HG03575 (cell line): ENCODE measurements at regions not wholly inside any gene's neighbourhood (a gene's known extent, or its start where the extent isn't known, plus 50 kb on each side); places are given as distances from the start of the nearest gene placed in this dataset.
"Not testable (repeated sequence)": the region's sequence is repeated elsewhere in the genome, so short reads cannot be mapped to it uniquely, and the experiment has no call there.

ENCODE experiments used
- ATAC-seq: cut with Tn5 transposase; IDR thresholded peaks from one replicate; pipeline ENCODE4 v1.9.1; 2021; ENCODE audit not compliant: unreplicated experiment, insufficient number of reproducible peaks, low FRiP score; ENCODE audit errors: extremely low read depth

- no peak for ATAC-seq
Observed at GRCh38 chr10:85444868-85445267, 921.7 kb downstream of the GRID1 start.

GRCh38 chr10:85445702-85446101 lies 920.9 kb downstream of the GRID1 start:
- ATAC-seq = no peak

- ATAC-seq = no peak
Observed at GRCh38 chr10:85446827-85447226, 919.8 kb downstream of the GRID1 start.

- ATAC-seq = no peak
Observed at GRCh38 chr10:85447690-85448089, 918.9 kb downstream of the GRID1 start.

- ATAC-seq = no peak
Observed at GRCh38 chr10:85448716-85449115, 917.9 kb downstream of the GRID1 start.

GRCh38 chr10:85454386-85454785 lies 912.2 kb downstream of the GRID1 start:
- no peak for ATAC-seq

GRCh38 chr10:85457191-85457590 lies 909.4 kb downstream of the GRID1 start:
- no peak for ATAC-seq

GRCh38 chr10:85458324-85458723 lies 908.3 kb downstream of the GRID1 start:
- no peak for ATAC-seq

GRCh38 chr10:85459906-85460305 lies 906.7 kb downstream of the GRID1 start:
- no peak for ATAC-seq

GRCh38 chr10:85464336-85464735 lies 902.3 kb downstream of the GRID1 start:
- ATAC-seq = no peak

- no peak for ATAC-seq
Observed at GRCh38 chr10:85477979-85478378, 888.6 kb downstream of the GRID1 start.

GRCh38 chr10:85490431-85490830 lies 876.2 kb downstream of the GRID1 start:
- ATAC-seq = no peak

GRCh38 chr10:85491652-85492051 lies 874.9 kb downstream of the GRID1 start:
- ATAC-seq = no peak

- ATAC-seq = no peak
Observed at GRCh38 chr10:85492684-85493083, 873.9 kb downstream of the GRID1 start.

GRCh38 chr10:85493703-85494102 lies 872.9 kb downstream of the GRID1 start:
- no peak for ATAC-seq

GRCh38 chr10:85504641-85505040 lies 862.0 kb downstream of the GRID1 start:
- not testable (repeated sequence) for ATAC-seq

- ATAC-seq = no peak
Observed at GRCh38 chr10:85508159-85508558, 858.4 kb downstream of the GRID1 start.

- ATAC-seq = no peak
Observed at GRCh38 chr10:85510682-85511081, 855.9 kb downstream of the GRID1 start.

GRCh38 chr10:85513436-85513835 lies 853.2 kb downstream of the GRID1 start:
- ATAC-seq = no peak

- no peak for ATAC-seq
Observed at GRCh38 chr10:85515316-85515715, 851.3 kb downstream of the GRID1 start.

GRCh38 chr10:85524001-85524666 lies 842.5 kb downstream of the GRID1 start:
- no peak for ATAC-seq
